ENCODE measurements at regions not wholly inside any gene's neighbourhood (a gene's known extent, or its start where the extent isn't known, plus 50 kb on each side); places are given as distances from the start of the nearest gene placed in this dataset.

DNA sequence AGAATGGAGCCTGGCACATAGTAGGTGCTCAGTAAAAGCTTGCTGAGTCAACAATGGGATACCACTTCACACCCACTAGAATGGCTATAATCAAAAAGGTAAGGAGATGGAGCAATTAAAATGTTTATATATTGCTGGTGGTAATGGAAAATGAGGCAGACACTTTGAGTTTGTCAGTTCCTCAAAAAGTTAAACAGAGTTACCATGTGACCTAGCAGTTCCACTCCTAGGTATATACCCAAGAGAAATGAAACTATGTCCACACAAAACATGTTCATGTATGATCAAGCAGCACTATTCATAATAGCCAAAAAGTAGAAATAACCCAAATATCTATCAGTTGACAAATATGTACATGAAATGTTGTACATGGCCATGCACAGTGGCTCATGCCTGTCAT is 74.8 kb upstream of the ECE1 start:
- DNase-seq (ENCODE audit: low spot score): no peak
- no peaks in the 10 kb centered on the region for H3K9me3 ChIP-seq (ENCODE audit: control insufficient read depth in 4 of 4, low read length in 3 of 4)
- no peaks in the 10 kb centered on the region for H3K27me3 ChIP-seq (ENCODE audit: control insufficient read depth in 4 of 4, insufficient read depth in 4 of 4, low read length in 3 of 4)
- TF ChIP-seq, protein P1, sequence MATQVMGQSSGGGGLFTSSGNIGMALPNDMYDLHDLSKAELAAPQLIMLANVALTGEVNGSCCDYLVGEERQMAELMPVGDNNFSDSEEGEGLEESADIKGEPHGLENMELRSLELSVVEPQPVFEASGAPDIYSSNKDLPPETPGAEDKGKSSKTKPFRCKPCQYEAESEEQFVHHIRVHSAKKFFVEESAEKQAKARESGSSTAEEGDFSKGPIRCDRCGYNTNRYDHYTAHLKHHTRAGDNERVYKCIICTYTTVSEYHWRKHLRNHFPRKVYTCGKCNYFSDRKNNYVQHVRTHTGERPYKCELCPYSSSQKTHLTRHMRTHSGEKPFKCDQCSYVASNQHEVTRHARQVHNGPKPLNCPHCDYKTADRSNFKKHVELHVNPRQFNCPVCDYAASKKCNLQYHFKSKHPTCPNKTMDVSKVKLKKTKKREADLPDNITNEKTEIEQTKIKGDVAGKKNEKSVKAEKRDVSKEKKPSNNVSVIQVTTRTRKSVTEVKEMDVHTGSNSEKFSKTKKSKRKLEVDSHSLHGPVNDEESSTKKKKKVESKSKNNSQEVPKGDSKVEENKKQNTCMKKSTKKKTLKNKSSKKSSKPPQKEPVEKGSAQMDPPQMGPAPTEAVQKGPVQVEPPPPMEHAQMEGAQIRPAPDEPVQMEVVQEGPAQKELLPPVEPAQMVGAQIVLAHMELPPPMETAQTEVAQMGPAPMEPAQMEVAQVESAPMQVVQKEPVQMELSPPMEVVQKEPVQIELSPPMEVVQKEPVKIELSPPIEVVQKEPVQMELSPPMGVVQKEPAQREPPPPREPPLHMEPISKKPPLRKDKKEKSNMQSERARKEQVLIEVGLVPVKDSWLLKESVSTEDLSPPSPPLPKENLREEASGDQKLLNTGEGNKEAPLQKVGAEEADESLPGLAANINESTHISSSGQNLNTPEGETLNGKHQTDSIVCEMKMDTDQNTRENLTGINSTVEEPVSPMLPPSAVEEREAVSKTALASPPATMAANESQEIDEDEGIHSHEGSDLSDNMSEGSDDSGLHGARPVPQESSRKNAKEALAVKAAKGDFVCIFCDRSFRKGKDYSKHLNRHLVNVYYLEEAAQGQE (IDR thresholded peaks at IDR 0.05): no peak
- TF ChIP-seq TAF1 (conservative IDR thresholded peaks at IDR 0.05) (no peak), GABPA (IDR thresholded peaks at IDR 0.05 in 1 of 2, conservative IDR thresholded peaks at IDR 0.05 in 1 of 2) (no peak), YY1 (IDR thresholded peaks at IDR 0.05) (no peak), SP1 (IDR thresholded peaks at IDR 0.05) (no peak), JUND (IDR thresholded peaks at IDR 0.05) (no peak), HNF4G (IDR thresholded peaks at IDR 0.05) (no peak)
- TF ChIP-seq, protein P2, sequence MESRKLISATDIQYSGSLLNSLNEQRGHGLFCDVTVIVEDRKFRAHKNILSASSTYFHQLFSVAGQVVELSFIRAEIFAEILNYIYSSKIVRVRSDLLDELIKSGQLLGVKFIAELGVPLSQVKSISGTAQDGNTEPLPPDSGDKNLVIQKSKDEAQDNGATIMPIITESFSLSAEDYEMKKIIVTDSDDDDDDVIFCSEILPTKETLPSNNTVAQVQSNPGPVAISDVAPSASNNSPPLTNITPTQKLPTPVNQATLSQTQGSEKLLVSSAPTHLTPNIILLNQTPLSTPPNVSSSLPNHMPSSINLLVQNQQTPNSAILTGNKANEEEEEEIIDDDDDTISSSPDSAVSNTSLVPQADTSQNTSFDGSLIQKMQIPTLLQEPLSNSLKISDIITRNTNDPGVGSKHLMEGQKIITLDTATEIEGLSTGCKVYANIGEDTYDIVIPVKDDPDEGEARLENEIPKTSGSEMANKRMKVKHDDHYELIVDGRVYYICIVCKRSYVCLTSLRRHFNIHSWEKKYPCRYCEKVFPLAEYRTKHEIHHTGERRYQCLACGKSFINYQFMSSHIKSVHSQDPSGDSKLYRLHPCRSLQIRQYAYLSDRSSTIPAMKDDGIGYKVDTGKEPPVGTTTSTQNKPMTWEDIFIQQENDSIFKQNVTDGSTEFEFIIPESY (IDR thresholded peaks at IDR 0.05): no peak
- no peak overlapping the region for H3K9ac ChIP-seq (ENCODE audit: low read depth in 1 of 2, low read length in 2 of 2)
- H3K4me1 ChIP-seq (ENCODE audit: control insufficient read depth in 4 of 4, insufficient read depth in 4 of 4, low read length in 3 of 4): peaks cover 0 to 6% (median 0%) of the 10 kb centered on the region in 4 donors
- H3K4me3 ChIP-seq (ENCODE audit: low read depth in 1 of 3, low read length in 3 of 3): no peak overlapping the region
- no peak overlapping the region for H3K27ac ChIP-seq (ENCODE audit: low read depth in 1 of 2, low read length in 2 of 2)
- no peaks in the 10 kb centered on the region for H3K36me3 ChIP-seq (ENCODE audit: control insufficient read depth in 4 of 4, insufficient read depth in 3 of 4, low read depth in 1 of 4, low read length in 3 of 4)

DNA sequence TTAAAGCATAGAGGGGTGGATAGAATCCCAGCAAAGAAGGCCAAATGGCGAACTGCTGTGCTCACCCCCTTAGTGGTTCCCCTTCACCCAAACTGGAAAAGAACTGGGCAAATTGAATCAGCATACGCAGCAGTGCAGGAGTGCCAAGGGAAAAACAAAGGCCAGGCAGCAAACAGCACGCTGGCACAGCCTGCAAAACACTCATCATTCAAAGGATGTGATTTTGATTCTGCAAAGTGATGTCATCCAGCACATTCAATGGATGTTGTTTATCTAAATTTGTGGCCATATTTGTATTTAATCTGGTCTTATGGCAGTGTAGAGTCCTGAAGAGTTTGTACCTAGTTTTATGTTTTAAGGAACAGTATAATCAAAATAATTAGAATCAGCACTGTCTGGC is 71.8 kb upstream of the ECE1 start:
- no peaks in the 10 kb centered on the region for H3K9me3 ChIP-seq (ENCODE audit: control insufficient read depth in 4 of 4, low read length in 3 of 4)
- H3K4me3 ChIP-seq (ENCODE audit: low read depth in 1 of 3, low read length in 3 of 3): no peak overlapping the region
- H3K27ac ChIP-seq (ENCODE audit: low read depth in 1 of 2, low read length in 2 of 2): no peak overlapping the region
- no peaks in the 10 kb centered on the region for H3K36me3 ChIP-seq (ENCODE audit: control insufficient read depth in 4 of 4, insufficient read depth in 3 of 4, low read depth in 1 of 4, low read length in 3 of 4)
- no peak overlapping the region for H3K9ac ChIP-seq (ENCODE audit: low read depth in 1 of 2, low read length in 2 of 2)
- WGBS: 91% methylated on average over 3 of the region's 3 CpGs
- no peak for DNase-seq (ENCODE audit: low spot score)
- TF ChIP-seq YY1 (IDR thresholded peaks at IDR 0.05) (no peak), HNF4A (conservative IDR thresholded peaks at IDR 0.05) (no peak), NR2F2 (IDR thresholded peaks at IDR 0.05) (no peak), HNF4G (IDR thresholded peaks at IDR 0.05) (no peak), RAD21 (IDR thresholded peaks at IDR 0.05) (no peak), FOXA1 (IDR thresholded peaks at IDR 0.05) (no peak), SP1 (IDR thresholded peaks at IDR 0.05) (no peak), TAF1 (conservative IDR thresholded peaks at IDR 0.05) (no peak), RXRA (IDR thresholded peaks at IDR 0.05) (no peak)
- TF ChIP-seq, protein P3, sequence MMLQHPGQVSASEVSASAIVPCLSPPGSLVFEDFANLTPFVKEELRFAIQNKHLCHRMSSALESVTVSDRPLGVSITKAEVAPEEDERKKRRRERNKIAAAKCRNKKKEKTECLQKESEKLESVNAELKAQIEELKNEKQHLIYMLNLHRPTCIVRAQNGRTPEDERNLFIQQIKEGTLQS (IDR thresholded peaks at IDR 0.05): no peak
- TF ChIP-seq, protein P4, sequence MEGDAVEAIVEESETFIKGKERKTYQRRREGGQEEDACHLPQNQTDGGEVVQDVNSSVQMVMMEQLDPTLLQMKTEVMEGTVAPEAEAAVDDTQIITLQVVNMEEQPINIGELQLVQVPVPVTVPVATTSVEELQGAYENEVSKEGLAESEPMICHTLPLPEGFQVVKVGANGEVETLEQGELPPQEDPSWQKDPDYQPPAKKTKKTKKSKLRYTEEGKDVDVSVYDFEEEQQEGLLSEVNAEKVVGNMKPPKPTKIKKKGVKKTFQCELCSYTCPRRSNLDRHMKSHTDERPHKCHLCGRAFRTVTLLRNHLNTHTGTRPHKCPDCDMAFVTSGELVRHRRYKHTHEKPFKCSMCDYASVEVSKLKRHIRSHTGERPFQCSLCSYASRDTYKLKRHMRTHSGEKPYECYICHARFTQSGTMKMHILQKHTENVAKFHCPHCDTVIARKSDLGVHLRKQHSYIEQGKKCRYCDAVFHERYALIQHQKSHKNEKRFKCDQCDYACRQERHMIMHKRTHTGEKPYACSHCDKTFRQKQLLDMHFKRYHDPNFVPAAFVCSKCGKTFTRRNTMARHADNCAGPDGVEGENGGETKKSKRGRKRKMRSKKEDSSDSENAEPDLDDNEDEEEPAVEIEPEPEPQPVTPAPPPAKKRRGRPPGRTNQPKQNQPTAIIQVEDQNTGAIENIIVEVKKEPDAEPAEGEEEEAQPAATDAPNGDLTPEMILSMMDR (IDR thresholded peaks at IDR 0.05; ENCODE audit: low read depth, low read length, missing input control): no peak
- H3K4me1 ChIP-seq (ENCODE audit: control insufficient read depth in 4 of 4, insufficient read depth in 4 of 4, low read length in 3 of 4): no peaks in the 10 kb centered on the region
- H3K27me3 ChIP-seq (ENCODE audit: control insufficient read depth in 4 of 4, insufficient read depth in 4 of 4, low read length in 3 of 4): no peaks in the 10 kb centered on the region

Measured in liver (tissue), 8 donors.